ENCODE measurements at regions not wholly inside any gene's neighbourhood (a gene's known extent, or its start where the extent isn't known, plus 50 kb on each side); places are given as distances from the start of the nearest gene placed in this dataset.

DNA sequence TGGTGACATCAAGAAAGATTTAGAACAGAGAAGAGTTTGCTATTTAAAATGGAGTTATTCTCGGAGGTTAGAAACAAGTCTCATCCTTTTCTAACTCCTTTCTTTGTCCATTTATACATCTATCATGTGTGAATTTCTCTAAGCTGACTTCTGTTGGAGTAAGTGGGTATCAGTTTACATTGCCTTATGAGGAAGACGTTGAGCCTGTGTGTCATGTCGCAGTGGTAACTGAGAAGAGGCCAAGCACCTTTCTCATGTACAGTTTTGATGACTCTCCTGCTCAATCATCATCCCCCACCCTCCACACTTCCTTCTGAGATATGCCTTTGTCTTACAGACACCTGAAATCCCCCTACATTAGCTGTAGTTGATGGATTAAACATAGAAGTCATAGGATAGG is 624.8 kb downstream of the LIG4 start:
- no peak for DNase-seq
- intact Hi-C loops (cut with DNase I; ENCODE audit: low total_unique reads), result no loop called here
- WGBS, 5 donors, result 59 to 76% (median 70%) methylated on average over 3 of the region's 3 CpGs
- Histone ChIP-seq H3K4me1 (no peaks in the 10 kb centered on the region), H3K27me3 (no peaks in the 10 kb centered on the region), H3K4me3 (no peak overlapping the region), H3K27ac (no peak overlapping the region), H3K9me3 (no peaks in the 10 kb centered on the region), H3K36me3 (no peaks in the 10 kb centered on the region)
- no peak for TF ChIP-seq POLR2A (IDR thresholded peaks at IDR 0.05)
- TF ChIP-seq POLR2AphosphoS5 (IDR thresholded peaks at IDR 0.05), result no peak
- no peak for TF ChIP-seq EP300 (IDR thresholded peaks at IDR 0.05)
- TF ChIP-seq CTCF (IDR thresholded peaks at IDR 0.05), result no peak

GRCh38 chr13:107587681-107588080 is 627.7 kb downstream of the LIG4 start:
- Histone ChIP-seq H3K27me3 (no peaks in the 10 kb centered on the region), H3K27ac (no peak overlapping the region), H3K4me1 (no peaks in the 10 kb centered on the region), H3K9me3 (no peaks in the 10 kb centered on the region), H3K36me3 (no peaks in the 10 kb centered on the region), H3K4me3 (no peak overlapping the region)
- no peak for DNase-seq
- WGBS, 5 donors, result 55 to 75% (median 59%) methylated on average over 2 of the region's 2 CpGs
- TF ChIP-seq POLR2AphosphoS5 (IDR thresholded peaks at IDR 0.05) (no peak), POLR2A (IDR thresholded peaks at IDR 0.05) (no peak), EP300 (IDR thresholded peaks at IDR 0.05) (no peak), CTCF (IDR thresholded peaks at IDR 0.05) (no peak)
- intact Hi-C loops (cut with DNase I; ENCODE audit: low total_unique reads), result no loop called here

DNA sequence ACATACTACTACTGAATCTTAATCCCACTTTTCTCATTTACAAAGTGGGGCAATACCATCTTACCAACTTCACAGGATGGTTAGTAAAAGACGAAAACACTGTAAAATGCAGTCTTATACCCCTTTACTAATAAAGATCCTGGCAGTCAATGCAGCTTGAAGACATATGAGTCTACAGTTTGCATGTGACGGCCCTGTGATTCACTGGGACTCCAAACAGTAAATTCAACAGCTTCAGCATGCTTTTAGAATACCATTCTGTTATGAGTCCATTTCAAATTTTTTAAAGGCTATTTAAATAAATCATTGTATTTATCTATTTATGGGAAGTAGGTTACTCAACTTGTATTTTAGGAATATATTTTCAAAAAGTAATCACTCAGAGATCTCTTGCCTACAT is 629.1 kb downstream of the LIG4 start:
- TF ChIP-seq CTCF (IDR thresholded peaks at IDR 0.05), result no peak
- no peak for TF ChIP-seq EP300 (IDR thresholded peaks at IDR 0.05)
- no peak for TF ChIP-seq POLR2A (IDR thresholded peaks at IDR 0.05)
- TF ChIP-seq POLR2AphosphoS5 (IDR thresholded peaks at IDR 0.05), result no peak
- Histone ChIP-seq H3K36me3 (no peaks in the 10 kb centered on the region), H3K4me3 (no peak overlapping the region), H3K27ac (no peak overlapping the region), H3K4me1 (no peaks in the 10 kb centered on the region), H3K9me3 (no peaks in the 10 kb centered on the region), H3K27me3 (no peaks in the 10 kb centered on the region)
- 68 to 84% (median 77%) methylated on average over 2 of the region's 2 CpGs for WGBS, 5 donors
- intact Hi-C loops (cut with DNase I; ENCODE audit: low total_unique reads), result no loop called here
- DNase-seq, result no peak

DNA sequence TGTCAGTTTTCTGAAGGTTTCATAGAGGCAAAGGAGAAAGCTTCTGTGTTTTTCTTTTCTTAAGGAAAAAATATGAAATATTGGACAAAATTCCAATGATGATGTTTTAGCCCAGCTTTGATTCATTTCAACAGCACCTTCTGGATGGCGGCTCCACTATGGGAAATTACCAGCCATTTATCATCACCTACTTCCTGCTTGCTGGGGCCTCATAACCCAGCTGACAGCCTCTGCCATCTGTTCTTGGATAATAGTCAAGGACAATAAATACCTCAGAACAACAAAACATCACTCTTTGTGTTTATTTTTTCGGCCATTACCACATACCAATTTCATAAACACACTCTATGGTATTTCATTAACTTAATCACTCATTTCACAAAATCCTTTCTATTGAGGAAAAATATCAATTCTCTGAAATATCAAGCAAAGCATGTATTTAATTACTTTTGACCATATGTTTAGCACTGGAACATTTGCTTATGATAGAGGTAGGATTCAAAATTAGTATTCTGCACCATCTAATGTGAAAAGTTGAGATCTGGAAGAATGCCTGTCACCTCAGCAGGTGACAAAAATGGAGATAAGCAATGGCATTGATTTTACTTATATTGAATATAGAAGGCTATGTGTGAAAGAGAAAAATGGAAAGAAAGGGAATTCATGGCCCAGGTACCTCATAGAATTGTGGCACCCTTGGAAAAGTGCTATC is 629.7 kb downstream of the LIG4 start:
- intact Hi-C loops (cut with DNase I; ENCODE audit: low total_unique reads), result no loop called here

More for the DNA sequence above, 629.7 kb downstream of the LIG4 start:
- DNase-seq, result peak in 1 of 2 donors; percentile 36
- no peak for TF ChIP-seq CTCF (IDR thresholded peaks at IDR 0.05)
- TF ChIP-seq EP300 (IDR thresholded peaks at IDR 0.05), result no peak
- TF ChIP-seq POLR2AphosphoS5 (IDR thresholded peaks at IDR 0.05), result no peak
- no peak for TF ChIP-seq POLR2A (IDR thresholded peaks at IDR 0.05)
- H3K9me3 ChIP-seq, result no peaks in the 10 kb centered on the region
- H3K27me3 ChIP-seq, result no peaks in the 10 kb centered on the region
- no peaks in the 10 kb centered on the region for H3K36me3 ChIP-seq
- H3K4me1 ChIP-seq, result no peaks in the 10 kb centered on the region
- WGBS, 5 donors, result 24 to 50% (median 44%) methylated on average over 2 of the region's 2 CpGs
- H3K4me3 ChIP-seq, result no peak overlapping the region
- H3K27ac ChIP-seq, result no peak overlapping the region
